Gastrocnemius medialis (tissue), 4 donors: ENCODE measurements at regions not wholly inside any gene's neighbourhood (a gene's known extent, or its start where the extent isn't known, plus 50 kb on each side); places are given as distances from the start of the nearest gene placed in this dataset.

Experiments
- POLR2A ChIP-seq, 2 donors: fragments of 450-650 bp; IDR thresholded peaks; one replicate each; pipeline ENCODE4 v1.6.1; 2017; ENCODE audit warnings: antibody characterized with exemption in 2 of 2, mild to moderate bottlenecking in 2 of 2, moderate library complexity in 2 of 2
- TF ChIP-seq, protein P1 (sequence below), 5 experiments: fragments of 450-650 bp in 3 of 5; fragments of 200-600 bp in 2 of 5; sonication (generic) in 2 of 5; IDR thresholded peaks in 4 of 5; conservative IDR thresholded peaks in 1 of 5; 1 replicate in 4 of 5; 2 replicates in 1 of 5; pipeline ENCODE4 v1.5.1; 2016 to 2019; ENCODE audit warnings: antibody characterized with exemption in 5 of 5, mild to moderate bottlenecking in 3 of 5, moderate library complexity in 3 of 5

DNA sequence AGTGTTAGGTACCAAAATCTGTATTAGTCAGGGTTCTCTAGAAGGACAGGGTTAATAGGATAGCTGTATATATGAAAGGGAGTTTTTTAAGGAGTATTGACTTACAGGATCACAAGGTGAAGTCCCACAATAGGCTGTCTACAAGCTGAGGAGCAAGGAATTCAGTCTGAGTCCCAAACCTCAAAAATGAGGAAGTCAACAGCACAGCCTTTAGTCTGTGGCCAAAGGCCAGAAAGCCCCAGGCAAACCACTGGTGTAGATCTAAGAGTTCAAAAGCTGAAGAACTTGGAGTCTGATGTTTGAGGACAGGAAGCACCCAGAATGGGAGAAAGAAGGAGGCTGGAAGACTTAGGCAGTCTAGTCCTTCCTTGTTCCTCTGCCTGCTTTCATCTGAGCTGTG, 487.5 kb upstream of the CHRM3 start:
- TF ChIP-seq, protein P1, sequence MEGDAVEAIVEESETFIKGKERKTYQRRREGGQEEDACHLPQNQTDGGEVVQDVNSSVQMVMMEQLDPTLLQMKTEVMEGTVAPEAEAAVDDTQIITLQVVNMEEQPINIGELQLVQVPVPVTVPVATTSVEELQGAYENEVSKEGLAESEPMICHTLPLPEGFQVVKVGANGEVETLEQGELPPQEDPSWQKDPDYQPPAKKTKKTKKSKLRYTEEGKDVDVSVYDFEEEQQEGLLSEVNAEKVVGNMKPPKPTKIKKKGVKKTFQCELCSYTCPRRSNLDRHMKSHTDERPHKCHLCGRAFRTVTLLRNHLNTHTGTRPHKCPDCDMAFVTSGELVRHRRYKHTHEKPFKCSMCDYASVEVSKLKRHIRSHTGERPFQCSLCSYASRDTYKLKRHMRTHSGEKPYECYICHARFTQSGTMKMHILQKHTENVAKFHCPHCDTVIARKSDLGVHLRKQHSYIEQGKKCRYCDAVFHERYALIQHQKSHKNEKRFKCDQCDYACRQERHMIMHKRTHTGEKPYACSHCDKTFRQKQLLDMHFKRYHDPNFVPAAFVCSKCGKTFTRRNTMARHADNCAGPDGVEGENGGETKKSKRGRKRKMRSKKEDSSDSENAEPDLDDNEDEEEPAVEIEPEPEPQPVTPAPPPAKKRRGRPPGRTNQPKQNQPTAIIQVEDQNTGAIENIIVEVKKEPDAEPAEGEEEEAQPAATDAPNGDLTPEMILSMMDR (IDR thresholded peaks at IDR 0.05 in 4 of 5, conservative IDR thresholded peaks at IDR 0.05 in 1 of 5): no peak
- TF ChIP-seq POLR2A (IDR thresholded peaks at IDR 0.05): no peak
